CD4-positive, alpha-beta T cell treated with Interferon alpha-2 for 1 hour (primary cell): ENCODE measurements at regions not wholly inside any gene's neighbourhood (a gene's known extent, or its start where the extent isn't known, plus 50 kb on each side); places are given as distances from the start of the nearest gene placed in this dataset.
"Not testable (repeated sequence)": the region's sequence is repeated elsewhere in the genome, so short reads cannot be mapped to it uniquely, and the experiment has no call there.

Experiments used
- DNase-seq, 2 donors: peaks; one replicate each; pipeline ENCODE4 v3.0.0-alpha.2; 2020 to 2022

DNA sequence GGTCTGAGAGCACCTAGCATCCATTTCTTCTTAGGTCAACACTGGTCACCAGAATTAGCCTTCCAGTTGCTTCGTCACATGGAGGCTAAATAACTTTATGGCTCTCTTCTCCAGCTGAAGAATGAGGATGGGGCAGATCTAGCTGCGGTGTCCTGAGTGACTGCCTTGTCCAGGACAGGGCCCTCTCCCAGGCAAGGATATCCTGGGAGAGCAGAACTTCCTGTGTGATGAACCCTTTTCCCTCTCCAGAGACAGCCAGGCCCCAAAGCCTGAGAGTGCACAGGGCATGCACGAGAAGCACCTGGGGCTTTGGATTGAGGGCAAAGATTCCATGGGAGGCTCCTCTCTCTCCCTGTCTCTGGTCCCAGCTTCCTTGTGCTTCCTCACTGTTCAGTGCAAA is 108.2 kb upstream of the MAMLD1 start:
- DNase-seq: no peak

DNA sequence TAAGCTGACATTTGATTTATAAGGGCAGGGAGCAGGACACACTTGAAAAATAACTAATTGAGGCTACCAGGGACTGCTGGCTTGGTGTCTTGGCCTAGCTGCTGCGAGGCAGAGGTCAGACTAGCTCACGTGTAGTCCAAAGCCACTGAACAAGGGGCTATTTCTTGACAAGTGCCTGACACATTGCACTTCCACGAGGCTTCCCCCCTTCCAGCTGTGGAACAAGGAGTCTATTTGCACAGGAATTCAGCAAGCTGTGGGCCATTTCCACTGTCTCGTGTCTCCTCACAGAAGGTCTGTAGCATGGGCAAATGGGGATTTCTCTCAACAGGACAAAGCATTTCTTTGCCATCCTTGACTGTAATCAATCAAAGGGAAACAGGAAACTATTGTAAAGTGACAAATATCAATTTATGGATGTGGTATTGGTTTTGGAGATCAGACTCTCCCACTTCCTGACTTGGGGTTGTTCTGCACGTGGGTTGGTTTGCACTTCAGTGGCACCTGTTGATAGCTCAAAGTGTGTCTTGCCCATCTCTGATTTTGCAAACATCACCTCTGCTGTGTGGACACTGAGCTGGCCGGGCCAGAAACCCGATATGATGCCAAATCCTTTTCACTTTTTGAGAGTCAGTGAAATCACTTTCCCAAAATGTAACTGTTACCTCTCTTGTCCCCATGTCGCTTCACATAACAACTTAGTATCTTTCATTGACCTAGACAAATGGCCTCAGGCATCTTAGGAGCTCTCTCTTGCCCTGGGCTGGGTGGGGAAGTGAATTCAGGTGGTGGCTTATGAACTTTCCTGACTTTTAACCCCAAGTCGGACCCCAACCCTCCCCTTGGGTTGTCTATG is 107.4 kb upstream of the MAMLD1 start:
- DNase-seq: no peak

DNA sequence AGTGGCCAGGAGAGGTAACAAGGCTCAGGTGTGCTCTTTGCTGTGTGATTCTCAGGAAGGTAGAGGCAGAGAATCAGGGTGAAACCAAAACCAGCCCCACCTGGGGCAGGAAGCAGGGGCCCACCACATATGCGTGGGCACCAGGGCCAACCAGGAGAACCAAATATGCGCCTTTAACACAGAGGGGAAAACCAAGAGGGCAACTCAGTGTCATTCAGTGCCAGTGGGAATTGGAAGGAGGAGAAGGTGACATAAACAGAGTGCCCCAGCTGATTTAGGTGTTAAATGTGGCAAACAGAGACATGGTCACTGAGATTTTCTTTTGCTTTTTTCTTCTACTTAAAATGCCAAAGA is 106.8 kb upstream of the MAMLD1 start:
- no peak for DNase-seq

DNA sequence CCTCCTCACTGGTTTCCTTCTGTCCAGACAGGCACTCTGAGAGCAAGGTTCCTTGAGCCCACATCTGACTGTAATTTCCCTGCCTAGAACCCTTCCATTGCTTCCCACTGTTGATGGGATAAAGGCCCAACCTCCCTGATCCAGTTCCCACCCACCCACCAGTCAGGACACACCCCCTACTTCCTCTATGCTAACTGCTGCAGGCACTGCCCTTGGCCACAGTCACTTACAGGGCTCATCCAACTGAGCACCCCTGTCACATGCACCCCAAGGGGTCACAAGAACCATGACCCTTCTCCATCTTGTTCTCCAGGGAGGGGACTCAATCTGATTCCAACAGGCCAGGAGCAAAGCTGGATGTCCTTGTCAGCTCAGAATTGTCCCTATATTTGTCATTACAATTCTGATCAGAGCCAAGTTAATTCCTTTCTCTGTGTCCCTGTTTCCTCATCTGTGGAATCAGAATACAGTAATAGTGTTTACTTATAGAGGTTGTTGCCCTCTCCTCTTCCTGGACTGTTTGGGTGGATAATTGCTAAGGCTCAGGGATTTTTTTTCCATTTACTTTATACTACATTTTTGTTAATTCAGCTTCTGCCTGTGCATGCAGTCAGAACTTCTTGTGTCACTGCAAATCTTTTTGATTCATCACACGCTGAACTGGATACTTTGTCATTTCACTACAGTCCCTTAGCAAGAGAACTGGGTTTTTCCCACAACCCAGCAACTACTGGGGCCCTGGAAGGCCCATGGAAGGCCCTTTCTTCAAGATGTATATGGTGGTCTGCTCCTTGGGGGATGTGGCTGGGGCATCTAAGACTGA is 105.6 kb upstream of the MAMLD1 start:
- DNase-seq: no peak

DNA sequence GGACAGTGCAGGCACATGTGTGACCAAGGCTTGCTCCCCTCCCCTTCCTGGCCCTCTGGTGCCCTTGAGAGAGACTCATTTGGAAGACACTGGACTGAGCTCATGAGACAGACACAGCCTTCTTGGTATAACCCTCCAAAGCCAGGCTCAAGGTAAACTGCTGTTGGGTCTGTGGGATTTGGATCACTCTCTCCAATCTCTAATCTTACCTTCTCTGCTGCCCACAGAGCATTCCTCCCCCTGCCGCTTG is 105.0 kb upstream of the MAMLD1 start:
- no peak for DNase-seq

DNA sequence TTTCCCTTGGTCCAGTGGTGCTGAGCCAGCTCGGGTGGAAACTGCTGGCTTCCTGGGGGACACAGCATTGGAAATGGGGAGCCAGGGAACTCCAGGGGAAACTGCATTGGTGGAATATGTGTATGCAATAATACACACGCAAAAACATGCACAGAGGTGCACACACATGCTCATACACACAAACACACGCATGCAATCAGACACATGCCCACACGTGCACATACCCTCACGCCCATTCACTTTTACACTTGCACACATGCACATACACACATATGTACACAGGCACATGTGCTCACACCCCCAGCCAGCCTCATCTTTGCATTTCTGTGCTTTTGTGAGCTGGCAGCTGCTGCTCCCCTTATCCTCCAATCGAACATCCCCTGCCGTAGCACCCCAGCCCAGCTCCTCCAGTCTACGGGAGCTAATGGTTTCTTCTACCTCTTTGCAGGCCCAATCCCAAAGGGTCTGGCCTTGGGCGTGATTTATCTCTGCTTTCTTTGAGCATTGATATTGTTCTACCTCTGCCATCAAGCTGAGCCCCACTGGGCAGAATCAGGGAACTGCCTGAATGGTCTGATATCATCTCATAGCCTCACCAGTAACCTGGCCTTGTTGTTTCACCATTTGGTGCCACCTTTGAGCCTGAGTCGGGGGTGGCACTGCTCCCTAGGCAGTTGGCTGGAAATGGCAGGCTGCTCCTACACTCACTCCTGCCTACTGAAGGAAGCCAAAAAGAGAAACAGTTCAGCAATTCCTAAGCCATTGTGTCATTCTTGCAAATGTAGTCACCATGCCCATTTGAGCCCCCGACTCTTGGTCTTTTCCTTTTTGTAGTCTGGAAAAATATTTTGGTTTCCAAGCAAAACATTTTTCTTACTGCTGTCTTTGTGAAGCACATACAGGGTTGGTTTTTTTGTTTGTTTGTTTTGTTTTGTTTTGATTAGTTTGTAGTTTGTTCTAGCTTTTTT is 104.4 kb upstream of the MAMLD1 start:
- no peak for DNase-seq

DNA sequence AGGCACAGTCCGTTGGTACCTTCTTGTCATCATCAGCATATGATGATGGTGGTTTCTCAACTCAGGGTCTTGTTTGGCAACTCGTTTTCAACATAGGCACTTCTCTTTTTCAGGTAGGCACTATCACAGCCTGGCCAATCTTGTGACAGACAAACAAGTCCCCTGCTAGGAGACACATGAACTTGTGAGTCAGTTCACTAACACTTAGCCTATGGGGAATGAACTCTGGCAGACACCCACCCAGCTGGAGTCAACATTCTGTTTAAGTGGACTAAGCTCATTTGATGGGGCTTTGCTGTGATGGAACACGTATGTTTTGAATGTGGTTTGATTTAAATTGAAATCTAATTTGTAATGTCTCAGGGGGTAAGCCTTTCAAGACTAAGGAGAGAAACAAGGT is 100.7 kb upstream of the MAMLD1 start:
- DNase-seq: no peak

DNA sequence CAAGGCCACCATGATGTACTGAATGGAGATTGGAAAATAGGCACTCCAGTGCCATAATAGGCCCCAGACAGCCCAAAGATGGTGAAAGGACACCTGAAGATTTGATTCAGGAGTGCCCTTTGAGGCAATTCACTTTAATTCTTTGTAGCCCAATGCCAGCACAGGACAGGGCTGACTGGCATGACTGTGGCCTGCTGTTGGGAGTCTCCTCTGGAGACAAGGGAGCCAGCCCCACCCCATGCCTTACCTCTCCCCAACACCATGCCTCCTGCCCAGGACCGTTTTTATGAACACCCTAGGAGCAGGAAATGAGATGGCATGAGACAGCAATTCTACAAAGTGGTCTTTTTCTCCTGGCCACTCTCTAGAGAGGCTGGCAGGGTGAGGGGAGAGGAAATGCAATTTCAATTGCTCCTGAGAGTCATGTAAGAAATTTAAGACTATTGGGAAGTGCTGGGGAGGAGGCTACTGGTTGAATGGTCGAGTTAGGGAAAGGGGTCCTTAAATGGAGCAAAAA is 94.2 kb upstream of the MAMLD1 start:
- no peak for DNase-seq

DNA sequence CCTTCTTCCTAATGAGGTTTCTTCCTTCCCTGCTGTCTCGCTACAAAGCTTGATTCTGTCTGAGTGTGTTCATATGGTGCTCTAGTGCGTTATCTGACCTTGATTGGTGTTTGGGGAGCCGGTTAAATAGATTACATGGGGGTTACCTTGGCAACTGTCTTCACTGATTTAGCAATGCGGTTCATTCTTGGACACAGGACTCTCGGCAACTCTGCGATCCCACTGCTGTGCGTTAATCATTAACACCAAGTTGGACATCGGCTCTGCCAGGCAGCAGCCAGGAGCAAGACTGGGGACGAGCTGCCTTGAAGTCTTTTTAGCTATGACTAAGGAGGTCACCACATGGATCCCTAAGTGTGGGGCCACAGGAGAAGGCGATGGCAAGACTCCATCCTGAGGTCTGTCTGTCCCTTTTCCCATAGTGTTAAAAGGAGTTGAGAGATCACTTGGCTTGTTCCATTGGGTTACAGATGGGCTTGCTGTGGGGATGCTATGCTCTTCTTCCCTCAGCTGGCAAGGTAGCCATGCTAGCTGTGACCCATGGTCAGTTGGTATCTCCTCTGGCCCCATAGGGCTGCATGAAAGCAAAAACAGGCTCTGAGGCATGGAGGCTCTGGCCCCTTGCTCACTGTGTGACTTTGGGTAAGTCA is 93.4 kb upstream of the MAMLD1 start:
- DNase-seq: no peak

DNA sequence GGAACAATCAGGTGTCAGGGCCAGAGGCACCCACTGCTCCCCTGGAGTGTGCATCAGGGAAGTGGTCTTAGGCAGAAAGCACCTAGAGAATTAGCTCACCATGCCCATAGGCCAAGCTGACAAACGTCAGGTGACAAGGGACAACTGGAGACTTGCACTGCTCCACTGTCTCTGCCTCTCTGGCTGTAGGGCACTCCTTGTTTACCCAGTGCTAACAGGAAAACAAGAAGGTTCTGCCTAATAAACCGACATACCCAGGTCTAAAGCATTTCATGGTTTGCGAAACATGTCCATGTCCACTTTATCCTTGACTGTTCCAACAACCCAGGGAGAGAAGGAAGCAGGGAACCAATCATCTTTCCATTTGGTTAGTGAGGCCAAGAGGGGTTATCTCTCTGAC is 92.5 kb upstream of the MAMLD1 start:
- DNase-seq: no peak

DNA sequence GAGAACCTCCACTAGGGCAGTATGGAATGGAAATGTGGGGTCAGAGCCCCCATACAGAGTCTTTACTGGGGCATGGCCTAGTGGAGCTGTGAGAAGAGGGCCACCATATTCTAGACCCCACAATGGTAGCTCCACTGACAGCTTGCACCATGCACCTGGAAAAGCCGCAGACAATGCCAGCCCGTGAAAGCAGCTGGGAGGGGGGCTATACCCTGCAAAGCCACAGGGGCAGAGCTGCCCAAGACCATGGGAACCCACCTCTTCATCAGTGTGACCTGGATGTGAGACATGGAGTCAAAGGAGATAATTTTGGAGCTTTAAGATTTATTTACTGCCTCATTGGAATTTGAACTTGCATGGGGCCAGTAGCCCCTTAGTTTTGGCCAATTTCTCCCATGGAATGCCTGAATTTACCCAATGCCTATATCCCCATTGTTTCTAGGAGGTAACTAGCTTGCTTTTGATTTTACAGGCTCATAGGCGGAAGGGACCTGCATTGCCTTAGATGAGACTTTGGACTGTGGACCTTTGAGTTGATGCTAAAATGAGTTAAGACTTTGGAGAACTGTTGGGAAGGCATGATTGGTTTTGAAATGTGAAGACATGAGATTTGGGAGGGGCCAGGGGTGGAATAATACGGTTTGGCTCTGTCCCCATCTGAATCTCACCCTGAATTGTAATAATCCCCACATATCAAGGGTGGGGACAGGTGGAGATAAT is 89.4 kb upstream of the MAMLD1 start:
- DNase-seq: not testable (repeated sequence)

DNA sequence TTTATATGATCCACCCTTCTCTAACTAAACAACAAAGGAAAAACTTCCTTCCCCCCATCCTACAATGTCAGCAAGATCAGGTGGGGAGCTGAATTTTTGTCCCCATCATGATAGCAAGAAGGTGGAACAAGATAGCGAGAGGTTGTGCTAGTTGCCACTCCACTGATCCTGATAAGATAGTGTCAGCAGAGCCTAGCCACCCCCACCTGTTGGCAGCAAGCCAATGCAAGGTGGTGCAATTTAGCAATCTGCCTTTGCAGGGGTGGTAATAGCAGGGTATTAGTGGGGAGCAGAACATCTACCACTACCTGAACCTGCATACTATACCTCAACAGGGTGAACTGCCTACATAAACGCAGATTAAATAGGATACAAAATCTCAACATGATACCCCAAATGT is 80.2 kb upstream of the MAMLD1 start:
- DNase-seq: no peak

DNA sequence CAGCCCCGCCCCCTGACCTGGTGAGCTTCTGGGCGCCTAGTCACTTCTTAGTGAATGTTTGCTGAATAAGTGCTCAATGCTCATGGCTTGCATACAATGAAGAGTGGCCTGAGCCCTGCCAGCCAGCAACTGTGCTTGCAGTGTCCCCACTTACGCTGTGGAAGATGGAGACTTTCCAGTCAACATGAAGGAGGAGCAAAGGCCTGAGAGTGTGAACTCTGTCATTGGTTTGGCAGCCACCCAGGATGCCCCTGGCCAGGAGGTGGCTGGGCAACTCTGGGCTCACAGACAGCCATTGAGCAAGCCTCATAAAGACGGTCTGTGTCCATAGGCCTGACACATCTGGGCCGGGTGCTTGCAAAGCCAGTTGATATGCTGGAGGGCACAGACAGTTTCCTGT is 72.1 kb upstream of the MAMLD1 start:
- no peak for DNase-seq

DNA sequence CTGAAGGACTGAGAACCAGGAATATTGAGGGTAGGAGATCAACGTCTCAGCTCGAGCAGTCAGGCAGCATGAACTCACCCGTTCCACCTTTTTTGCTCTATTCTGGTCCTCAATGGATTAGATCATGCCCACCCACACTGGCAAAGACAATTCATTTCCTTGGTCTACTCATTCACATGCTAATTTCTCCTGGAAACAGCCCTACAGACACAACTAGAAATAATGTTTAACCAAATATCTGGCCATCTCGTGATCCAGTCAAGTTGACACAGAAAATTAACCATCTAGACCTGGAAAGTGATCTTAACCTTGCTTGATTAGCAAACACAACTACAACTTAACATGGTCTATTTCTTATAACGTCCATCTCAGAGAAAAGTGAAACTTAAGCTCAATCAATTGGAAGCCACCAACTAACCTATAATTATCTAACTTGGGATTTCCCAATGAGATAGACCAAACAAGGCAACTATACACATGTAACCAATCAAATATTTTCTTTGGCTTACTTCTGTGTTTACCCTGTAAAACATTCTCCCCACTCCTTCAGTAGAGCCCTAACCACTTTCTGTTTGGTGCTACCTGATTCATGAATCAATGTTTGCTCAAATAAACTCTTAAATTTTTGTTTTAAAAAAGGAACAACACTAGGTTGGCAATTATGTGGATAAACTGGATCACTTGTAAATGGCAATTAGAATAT is 69.7 kb upstream of the MAMLD1 start:
- DNase-seq: no peak

DNA sequence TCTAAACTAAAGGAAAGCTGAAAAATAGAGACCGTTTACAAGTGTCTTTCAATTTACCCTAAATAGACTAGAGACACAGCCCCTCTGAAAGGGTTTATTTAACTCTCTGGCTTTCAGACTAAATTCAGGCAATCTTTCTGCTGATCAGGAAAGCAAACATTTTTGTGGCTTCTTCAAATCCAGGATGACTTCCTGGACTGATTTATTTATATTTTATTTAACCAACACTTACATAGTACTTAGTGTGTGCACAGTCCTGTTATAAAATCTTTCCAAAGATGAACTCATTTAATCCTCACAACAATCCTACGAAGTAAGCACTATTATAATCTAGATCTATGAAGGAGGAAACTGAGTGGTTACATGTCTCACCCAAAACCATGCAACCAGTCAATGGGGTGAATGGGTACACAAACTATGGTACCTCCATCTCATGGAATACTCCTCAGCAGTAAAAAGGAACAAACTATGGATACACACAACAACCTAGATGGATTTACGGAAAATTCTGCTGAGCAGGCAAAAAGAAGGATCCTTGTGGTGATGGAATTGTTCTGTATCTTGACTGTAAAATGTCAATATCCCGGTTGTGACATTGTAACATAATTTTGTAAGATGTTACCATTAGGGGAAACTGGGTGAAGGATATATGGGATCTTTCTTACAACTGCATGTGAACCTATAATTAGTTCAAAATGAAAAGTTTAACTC is 64.1 kb upstream of the MAMLD1 start:
- DNase-seq: no peak

DNA sequence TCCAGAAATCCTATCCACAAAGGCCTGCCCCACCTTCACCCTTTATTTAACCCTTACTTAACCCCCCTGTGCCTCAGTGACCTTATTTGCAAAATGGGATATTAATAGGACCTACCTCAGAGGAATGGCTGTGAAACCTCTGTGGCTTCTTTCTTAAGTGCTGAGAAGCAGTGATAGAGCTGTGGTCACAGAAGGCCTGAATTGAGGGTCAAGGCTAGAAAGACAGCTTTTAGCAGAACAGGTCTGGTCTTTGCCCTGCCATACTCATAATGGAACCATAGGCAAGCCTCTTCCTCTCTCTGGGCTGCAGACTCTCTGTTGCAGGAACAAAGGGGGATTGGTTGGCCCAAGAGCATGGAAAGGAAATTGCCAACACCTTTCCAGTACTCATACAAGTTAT is 63.5 kb upstream of the MAMLD1 start:
- DNase-seq: no peak

DNA sequence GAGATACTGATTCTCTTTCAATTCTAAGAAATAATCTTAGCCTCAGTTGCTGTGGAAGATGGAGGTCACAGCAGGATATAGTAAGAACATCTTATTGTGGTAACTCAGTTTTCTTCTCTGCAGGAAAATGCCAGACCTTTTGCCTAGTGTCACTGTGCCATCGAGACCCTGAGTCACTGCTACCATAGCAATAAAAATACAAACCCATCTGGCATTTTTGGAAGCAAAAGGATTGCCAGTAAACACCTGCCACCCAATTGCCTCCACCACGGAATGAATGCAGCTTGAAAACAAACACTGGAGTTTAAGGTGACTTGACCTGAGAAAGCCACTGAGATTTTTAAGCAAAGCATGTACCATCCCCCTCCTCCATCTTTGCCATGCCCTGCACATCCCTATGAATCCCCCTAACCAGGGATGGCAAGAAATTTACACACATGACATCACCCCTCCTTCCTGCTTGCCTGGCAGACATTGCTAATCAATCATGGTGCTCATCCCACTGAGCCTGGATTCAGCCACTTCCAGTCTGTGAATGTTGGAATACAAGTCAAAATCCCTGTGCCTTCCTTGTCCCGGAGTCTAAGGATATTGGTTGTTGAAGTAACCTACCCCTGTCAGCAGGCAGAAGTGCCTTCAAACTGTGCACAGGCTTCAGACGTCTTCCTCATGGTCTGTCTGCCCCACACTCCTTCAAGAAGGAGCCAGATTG is 59.6 kb upstream of the MAMLD1 start:
- DNase-seq: no peak

DNA sequence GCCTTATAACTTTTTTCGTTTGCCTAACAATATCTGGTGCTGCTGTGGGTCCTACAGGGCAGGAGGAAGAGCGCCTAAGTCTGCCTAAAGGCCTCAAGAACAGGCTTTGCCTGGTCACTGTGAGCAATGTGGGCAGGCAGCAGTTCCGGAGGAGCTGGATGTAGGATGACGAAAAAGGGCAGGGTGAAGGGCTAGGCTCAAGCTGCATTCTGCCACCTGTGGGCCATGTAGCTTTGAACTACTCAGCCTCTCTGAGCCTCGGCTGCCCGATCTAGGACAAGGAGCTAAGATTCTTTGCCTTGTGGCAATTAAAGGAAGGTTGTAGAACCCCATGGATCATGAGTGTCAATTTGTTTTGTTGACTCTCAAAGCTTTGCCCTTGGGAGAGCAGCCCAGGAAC is 57.1 kb upstream of the MAMLD1 start:
- no peak for DNase-seq

DNA sequence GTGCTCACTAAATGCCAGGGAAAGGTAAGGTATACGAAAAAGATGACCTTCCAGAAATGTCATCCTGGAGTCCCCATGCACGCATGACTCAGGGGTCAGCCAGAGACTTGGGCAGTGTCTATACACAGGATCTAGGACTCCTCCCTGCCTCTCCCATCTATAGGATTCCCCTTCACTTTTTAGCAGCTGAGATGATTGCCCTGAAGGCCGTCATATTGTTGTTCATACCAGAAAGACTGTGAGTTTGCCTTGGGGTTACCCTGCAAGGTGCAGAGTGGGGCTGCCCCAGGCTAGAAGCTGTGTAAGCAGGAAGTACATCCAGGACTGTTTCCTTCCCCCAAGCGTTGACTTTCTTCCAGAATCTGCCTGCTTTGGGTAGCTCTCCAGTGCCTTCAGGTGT is 55.1 kb upstream of the MAMLD1 start:
- no peak for DNase-seq

DNA sequence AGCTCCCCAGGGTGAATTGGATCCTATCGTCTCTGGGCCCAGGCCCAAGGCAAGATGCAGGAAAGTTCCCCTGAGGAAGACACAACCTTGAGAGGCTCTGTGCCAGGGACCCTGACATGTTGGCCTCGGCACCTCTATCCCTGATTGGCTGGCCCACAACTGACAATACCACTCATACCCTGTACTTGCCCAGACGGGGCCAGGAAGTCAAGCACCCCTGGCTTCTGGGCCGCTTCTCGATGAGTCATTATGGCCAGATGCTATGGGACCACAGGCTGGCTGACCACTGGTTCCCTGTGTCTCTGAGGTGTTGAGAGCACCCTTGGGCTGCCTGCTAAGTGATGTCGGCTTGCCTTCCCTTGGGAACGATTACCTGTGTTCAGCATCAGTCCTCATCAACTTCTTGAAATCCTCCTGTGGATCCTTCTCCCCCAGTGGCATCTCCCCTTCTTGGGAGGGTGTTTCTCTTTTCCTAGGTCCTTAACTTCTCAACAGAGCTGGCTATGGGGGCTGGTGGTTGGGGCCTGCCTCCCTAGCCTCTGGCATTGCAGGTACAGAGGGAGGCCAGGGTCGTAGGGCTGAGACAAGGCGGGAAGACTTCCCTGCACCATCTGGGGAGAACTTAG is 54.5 kb upstream of the MAMLD1 start:
- no peak for DNase-seq
